H9 (cell line): ENCODE measurements at regions not wholly inside any gene's neighbourhood (a gene's known extent, or its start where the extent isn't known, plus 50 kb on each side); places are given as distances from the start of the nearest gene placed in this dataset.

Source experiments
- DNase-seq: peaks from one replicate; pipeline ENCODE4 v3.0.0-alpha.2; 2017
- H2AFZ ChIP-seq: one replicate; pipeline ENCODE4 v1.6.1; 2013; ENCODE audit warnings: mild to moderate bottlenecking, low read length, control low read depth, moderate library complexity
- H2AK5ac ChIP-seq: 2 replicates; pipeline ENCODE4 v1.6.1; 2013; ENCODE audit warnings: low read length, control low read depth, mixed read lengths; ENCODE audit not compliant: insufficient read length
- H2BK120ac ChIP-seq: one replicate; pipeline ENCODE4 v1.6.1; 2013; ENCODE audit warnings: low read depth, mild to moderate bottlenecking, low read length, control low read depth, inconsistent platforms; ENCODE audit not compliant: poor library complexity, severe bottlenecking
- H2BK12ac ChIP-seq: 2 replicates; pipeline ENCODE4 v1.6.1; 2013; ENCODE audit warnings: low read length, control low read depth, mixed read lengths, low read depth; ENCODE audit not compliant: insufficient read length
- H2BK15ac ChIP-seq: 2 replicates; pipeline ENCODE4 v1.6.1; 2013; ENCODE audit warnings: low read depth, low read length, control low read depth
- H2BK20ac ChIP-seq: one replicate; pipeline ENCODE4 v1.6.1; 2013; ENCODE audit warnings: low read depth, mild to moderate bottlenecking, low read length, control low read depth, inconsistent platforms; ENCODE audit not compliant: poor library complexity, severe bottlenecking
- H2BK5ac ChIP-seq: 2 replicates; pipeline ENCODE4 v1.6.1; 2013; ENCODE audit warnings: low read length, control low read depth, mixed read lengths; ENCODE audit not compliant: insufficient read length
- H3K14ac ChIP-seq: 2 replicates; pipeline ENCODE4 v1.6.1; 2013; ENCODE audit warnings: low read length, control low read depth; ENCODE audit not compliant: insufficient read depth
- H3K18ac ChIP-seq: 2 replicates; pipeline ENCODE4 v1.6.1; 2013; ENCODE audit warnings: low read depth, mild to moderate bottlenecking, mixed read lengths, low read length, control low read depth; ENCODE audit not compliant: insufficient read length
- H3K23ac ChIP-seq: 2 replicates; pipeline ENCODE4 v1.6.1; 2013; ENCODE audit warnings: low read length, control low read depth, mixed read lengths, low read depth; ENCODE audit not compliant: insufficient read length
- H3K23me2 ChIP-seq: 2 replicates; pipeline ENCODE4 v1.6.1; 2013; ENCODE audit warnings: low read depth, mild to moderate bottlenecking, mixed read lengths, low read length, control low read depth; ENCODE audit not compliant: insufficient read length, poor library complexity, severe bottlenecking
- H3K27ac ChIP-seq: 2 replicates; pipeline ENCODE4 v1.5.1; 2013; ENCODE audit warnings: low read length, control low read depth, mixed read lengths, low read depth; ENCODE audit not compliant: insufficient read length
- H3K27me3 ChIP-seq: 2 replicates; pipeline ENCODE4 v1.6.1; 2013; ENCODE audit warnings: low read length, control low read depth, inconsistent platforms; ENCODE audit not compliant: insufficient read depth
- H3K4ac ChIP-seq: 2 replicates; pipeline ENCODE4 v1.6.1; 2013; ENCODE audit warnings: low read depth, mild to moderate bottlenecking, control low read depth, inconsistent platforms, low read length, moderate library complexity
- H3K4me1 ChIP-seq: 2 replicates; pipeline ENCODE4 v1.6.1; 2013; ENCODE audit warnings: low read length, control low read depth, inconsistent platforms; ENCODE audit not compliant: insufficient read depth
- H3K4me2 ChIP-seq: 2 replicates; pipeline ENCODE4 v1.6.1; 2013; ENCODE audit warnings: low read length, control low read depth, mixed read lengths; ENCODE audit not compliant: insufficient read length, insufficient read depth
- H3K56ac ChIP-seq: 2 replicates; pipeline ENCODE4 v1.6.1; 2013; ENCODE audit warnings: low read depth, mild to moderate bottlenecking, mixed read lengths, low read length, control low read depth; ENCODE audit not compliant: insufficient read length
- H3K79me1 ChIP-seq: 2 replicates; pipeline ENCODE4 v1.6.1; 2013; ENCODE audit warnings: low read depth, mild to moderate bottlenecking, moderate library complexity, low read length, control low read depth, inconsistent platforms; ENCODE audit not compliant: insufficient read depth, poor library complexity, severe bottlenecking
- H3K79me2 ChIP-seq: 2 replicates; pipeline ENCODE4 v1.6.1; 2013; ENCODE audit warnings: low read length, control low read depth, inconsistent platforms; ENCODE audit not compliant: insufficient read depth
- H3K9ac ChIP-seq: 2 replicates; pipeline ENCODE4 v1.6.1; 2013; ENCODE audit warnings: low read length, control low read depth, mixed read lengths; ENCODE audit not compliant: insufficient read length; ENCODE audit errors: extremely low read depth
- H3K9me3 ChIP-seq: one replicate; pipeline ENCODE4 v1.6.1; 2013; ENCODE audit warnings: low read depth, low read length, inconsistent platforms; ENCODE audit not compliant: control insufficient read depth
- H3T11ph ChIP-seq: one replicate; pipeline ENCODE4 v1.6.1; 2013; ENCODE audit warnings: mild to moderate bottlenecking, low read length, control low read depth, inconsistent platforms
- H4K20me1 ChIP-seq: one replicate; pipeline ENCODE4 v1.6.1; 2013; ENCODE audit not compliant: control insufficient read depth, insufficient read length, insufficient read depth
- H4K5ac ChIP-seq: 2 replicates; pipeline ENCODE4 v1.6.1; 2013; ENCODE audit warnings: low read depth, mild to moderate bottlenecking, mixed read lengths, low read length, control low read depth; ENCODE audit not compliant: insufficient read length
- H4K8ac ChIP-seq: replicated peaks from 2 replicates; pipeline ENCODE4 v1.6.1; 2013; ENCODE audit warnings: low read length, control low read depth, mixed read lengths, low read depth; ENCODE audit not compliant: insufficient read length
- H4K91ac ChIP-seq: 2 replicates; pipeline ENCODE4 v1.6.1; 2013; ENCODE audit warnings: low read depth, mild to moderate bottlenecking, moderate library complexity, mixed read lengths, low read length, control low read depth; ENCODE audit not compliant: insufficient read length
- H3K27ac Mint-ChIP-seq, 3 experiments: 2 replicates in 2 of 3; 3 replicates in 1 of 3; pipeline ENCODE4 v1.8.0; 2020 to 2021; ENCODE audit warnings: mixed read lengths in 3 of 3, mild to moderate bottlenecking in 1 of 3, moderate library complexity in 1 of 3
- H3K27me3 Mint-ChIP-seq: 2 replicates; pipeline ENCODE4 v1.8.0; 2021; ENCODE audit warnings: low read depth, mild to moderate bottlenecking, moderate library complexity, mixed read lengths
- H3K36me3 Mint-ChIP-seq, 3 experiments: 2 replicates in 2 of 3; 3 replicates in 1 of 3; pipeline ENCODE4 v1.8.0; 2020 to 2021; ENCODE audit warnings: low read depth in 3 of 3, mixed read lengths in 3 of 3; ENCODE audit not compliant: insufficient read depth in 1 of 3
- H3K4me1 Mint-ChIP-seq, 2 experiments: 2 replicates each; pipeline ENCODE4 v1.8.0; 2020; ENCODE audit warnings: mixed read lengths in 2 of 2
- H3K4me3 Mint-ChIP-seq, 2 experiments: 2 replicates in 1 of 2; 3 replicates in 1 of 2; pipeline ENCODE4 v1.8.0; 2020 to 2021; ENCODE audit warnings: mild to moderate bottlenecking in 2 of 2, mixed read lengths in 2 of 2, moderate library complexity in 1 of 2
- H3K9me3 Mint-ChIP-seq, 2 experiments: 2 replicates in 1 of 2; 3 replicates in 1 of 2; pipeline ENCODE4 v1.8.0; 2020; ENCODE audit warnings: mild to moderate bottlenecking in 2 of 2, mixed read lengths in 2 of 2, moderate library complexity in 1 of 2
- WGBS: extraction: QIAGEN DNeasy Blood & Tissue Kit; methylation state at CpG from one replicate; pipeline ENCODE4 v1.1.7; 2013; ENCODE audit warnings: missing lambda C conversion rate, low lambda C conversion rate, mixed read lengths; ENCODE audit not compliant: insufficient read length; ENCODE audit errors: extremely low coverage; 5-methylcytosine and 5-hydroxymethylcytosine counted together
- TF ChIP-seq, protein P1 (sequence below): fragments of 200-600 bp; sonication (generic); conservative IDR thresholded peaks from 3 replicates; pipeline ENCODE4 v1.8.0; 2021; ENCODE audit warnings: antibody characterized with exemption, mild to moderate bottlenecking

GRCh38 chr6:102749210-102749971 lies 1355.9 kb downstream of the GRIK2 start:
- Histone ChIP-seq H4K5ac (no peak overlapping the region), H3T11ph (no peak overlapping the region), H3K79me1 (no peaks in the 10 kb centered on the region), H3K23me2 (no peaks in the 10 kb centered on the region), H4K91ac (no peak overlapping the region), H3K23ac (no peak overlapping the region), H3K56ac (no peak overlapping the region), H2BK120ac (no peak overlapping the region), H4K8ac (no peak overlapping the region), H4K20me1 (no peaks in the 10 kb centered on the region), H3K9ac (no peak overlapping the region), H3K18ac (no peak overlapping the region), H2BK5ac (no peak overlapping the region), H2BK12ac (no peak overlapping the region), H3K79me2 (no peaks in the 10 kb centered on the region), H3K4me2 (no peak overlapping the region), H3K27ac (no peak overlapping the region), H3K27me3 (no peaks in the 10 kb centered on the region), H2BK20ac (no peak overlapping the region), H3K9me3 (no peaks in the 10 kb centered on the region), H2AK5ac (no peak overlapping the region), H2AFZ (no peak overlapping the region), H2BK15ac (no peak overlapping the region), H3K4ac (no peak overlapping the region), H3K14ac (no peak overlapping the region), H3K4me1 (no peaks in the 10 kb centered on the region)
- Mint-ChIP-seq H3K27me3 (no peaks in the 10 kb centered on the region), H3K27ac (no peak overlapping the region), H3K4me1 (no peaks in the 10 kb centered on the region), H3K4me3 (no peak overlapping the region), H3K36me3 (no peaks in the 10 kb centered on the region), H3K9me3 (no peaks in the 10 kb centered on the region; a peak in 1 of 5 replicates)
- no peak for DNase-seq
- WGBS, result no CpG with 5 or more reads among the region's 2 CpGs
- TF ChIP-seq, protein P1, sequence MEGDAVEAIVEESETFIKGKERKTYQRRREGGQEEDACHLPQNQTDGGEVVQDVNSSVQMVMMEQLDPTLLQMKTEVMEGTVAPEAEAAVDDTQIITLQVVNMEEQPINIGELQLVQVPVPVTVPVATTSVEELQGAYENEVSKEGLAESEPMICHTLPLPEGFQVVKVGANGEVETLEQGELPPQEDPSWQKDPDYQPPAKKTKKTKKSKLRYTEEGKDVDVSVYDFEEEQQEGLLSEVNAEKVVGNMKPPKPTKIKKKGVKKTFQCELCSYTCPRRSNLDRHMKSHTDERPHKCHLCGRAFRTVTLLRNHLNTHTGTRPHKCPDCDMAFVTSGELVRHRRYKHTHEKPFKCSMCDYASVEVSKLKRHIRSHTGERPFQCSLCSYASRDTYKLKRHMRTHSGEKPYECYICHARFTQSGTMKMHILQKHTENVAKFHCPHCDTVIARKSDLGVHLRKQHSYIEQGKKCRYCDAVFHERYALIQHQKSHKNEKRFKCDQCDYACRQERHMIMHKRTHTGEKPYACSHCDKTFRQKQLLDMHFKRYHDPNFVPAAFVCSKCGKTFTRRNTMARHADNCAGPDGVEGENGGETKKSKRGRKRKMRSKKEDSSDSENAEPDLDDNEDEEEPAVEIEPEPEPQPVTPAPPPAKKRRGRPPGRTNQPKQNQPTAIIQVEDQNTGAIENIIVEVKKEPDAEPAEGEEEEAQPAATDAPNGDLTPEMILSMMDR, result no peak
